ENCODE measurements at regions not wholly inside any gene's neighbourhood (a gene's known extent, or its start where the extent isn't known, plus 50 kb on each side); places are given as distances from the start of the nearest gene placed in this dataset.

DNA sequence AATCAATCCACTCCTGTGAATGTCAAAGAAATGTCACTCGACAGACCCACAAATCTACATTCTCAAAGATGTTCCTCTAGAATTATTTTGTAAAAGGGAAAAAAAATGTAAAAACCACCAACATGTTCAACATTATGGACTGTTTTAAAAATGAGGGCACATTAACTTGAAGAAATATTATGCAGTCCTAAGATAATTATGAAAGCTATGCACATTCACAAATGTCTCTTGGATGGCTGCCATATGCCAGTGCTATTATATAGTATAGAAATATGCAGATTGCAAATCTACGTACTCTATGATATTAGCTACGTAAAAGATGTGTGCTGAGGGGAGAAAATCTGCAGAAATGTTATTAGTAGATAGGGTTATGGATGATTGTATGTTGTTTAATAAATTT, 334.2 kb downstream of the BMP4 start:
- Histone ChIP-seq H3K27ac (ENCODE audit: low read depth, low read length) (no peak overlapping the region), H3K9me3 (ENCODE audit: control insufficient read depth, insufficient read depth, low read length) (no peaks in the 10 kb centered on the region), H3K4me3 (ENCODE audit: low read depth, low read length) (no peak overlapping the region), H3K27me3 (ENCODE audit: control insufficient read depth, insufficient read depth, low read length) (no peaks in the 10 kb centered on the region)
- no peak for DNase-seq (ENCODE audit: low read depth, low spot score)
- ChIA-PET CTCF (no interaction called here), POLR2A (no interaction called here)
- TF ChIP-seq, protein P1, sequence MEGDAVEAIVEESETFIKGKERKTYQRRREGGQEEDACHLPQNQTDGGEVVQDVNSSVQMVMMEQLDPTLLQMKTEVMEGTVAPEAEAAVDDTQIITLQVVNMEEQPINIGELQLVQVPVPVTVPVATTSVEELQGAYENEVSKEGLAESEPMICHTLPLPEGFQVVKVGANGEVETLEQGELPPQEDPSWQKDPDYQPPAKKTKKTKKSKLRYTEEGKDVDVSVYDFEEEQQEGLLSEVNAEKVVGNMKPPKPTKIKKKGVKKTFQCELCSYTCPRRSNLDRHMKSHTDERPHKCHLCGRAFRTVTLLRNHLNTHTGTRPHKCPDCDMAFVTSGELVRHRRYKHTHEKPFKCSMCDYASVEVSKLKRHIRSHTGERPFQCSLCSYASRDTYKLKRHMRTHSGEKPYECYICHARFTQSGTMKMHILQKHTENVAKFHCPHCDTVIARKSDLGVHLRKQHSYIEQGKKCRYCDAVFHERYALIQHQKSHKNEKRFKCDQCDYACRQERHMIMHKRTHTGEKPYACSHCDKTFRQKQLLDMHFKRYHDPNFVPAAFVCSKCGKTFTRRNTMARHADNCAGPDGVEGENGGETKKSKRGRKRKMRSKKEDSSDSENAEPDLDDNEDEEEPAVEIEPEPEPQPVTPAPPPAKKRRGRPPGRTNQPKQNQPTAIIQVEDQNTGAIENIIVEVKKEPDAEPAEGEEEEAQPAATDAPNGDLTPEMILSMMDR (IDR thresholded peaks at IDR 0.05; ENCODE audit: low read depth, low read length): no peak

DNA sequence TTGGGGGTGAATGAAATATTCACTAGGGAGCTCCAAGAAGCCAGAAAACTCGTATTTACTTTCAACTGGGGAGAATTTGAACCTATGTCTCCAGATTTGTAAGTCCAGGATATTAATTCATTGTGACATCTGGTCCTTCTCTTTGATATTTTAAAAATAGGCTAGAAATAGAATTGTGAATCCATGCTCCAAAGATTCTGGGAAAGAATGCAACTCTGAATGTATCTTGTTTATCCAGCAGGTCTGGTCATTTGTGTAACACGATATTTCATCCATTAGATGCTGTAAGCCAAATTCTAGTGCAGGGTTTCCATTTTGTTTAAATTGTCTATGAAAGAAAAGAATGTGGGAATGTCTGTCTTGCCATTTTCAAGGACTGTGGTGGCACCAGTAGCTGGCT, 334.7 kb downstream of the BMP4 start:
- TF ChIP-seq, protein P1 (IDR thresholded peaks at IDR 0.05; ENCODE audit: low read depth, low read length): no peak
- no peak for DNase-seq (ENCODE audit: low read depth, low spot score)
- ChIA-PET POLR2A (no interaction called here), CTCF (no interaction called here)
- no peak overlapping the region for H3K4me3 ChIP-seq (ENCODE audit: low read depth, low read length)
- H3K27ac ChIP-seq (ENCODE audit: low read depth, low read length): no peak overlapping the region
- no peaks in the 10 kb centered on the region for H3K27me3 ChIP-seq (ENCODE audit: control insufficient read depth, insufficient read depth, low read length)
- H3K9me3 ChIP-seq (ENCODE audit: control insufficient read depth, insufficient read depth, low read length): no peaks in the 10 kb centered on the region

DNA sequence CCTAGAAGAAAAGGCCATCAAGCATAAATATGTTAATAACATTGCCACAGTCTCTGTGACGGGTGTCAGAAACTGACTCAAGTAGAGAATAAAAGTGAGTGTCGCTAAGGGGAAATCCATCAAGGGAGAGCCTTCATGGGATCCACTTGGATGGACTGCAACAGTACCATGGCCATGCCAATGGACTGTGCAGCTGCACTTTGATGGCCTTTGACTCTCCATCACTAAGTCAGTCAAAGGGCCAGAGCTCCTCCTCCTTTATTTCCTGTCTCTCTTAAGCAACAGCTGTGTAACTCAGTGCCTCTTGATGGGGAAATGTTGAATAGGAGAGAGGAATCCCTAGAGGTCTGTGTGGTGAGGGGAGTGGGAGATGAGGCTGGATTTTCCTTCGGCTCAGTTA, 335.2 kb downstream of the BMP4 start:
- TF ChIP-seq, protein P1 (IDR thresholded peaks at IDR 0.05; ENCODE audit: low read depth, low read length): no peak
- H3K9me3 ChIP-seq (ENCODE audit: control insufficient read depth, insufficient read depth, low read length): no peaks in the 10 kb centered on the region
- CTCF ChIA-PET: interaction anchor here (1.1 kb wide), 1 partner anchor 708 kb away, joined by 3 read pairs; no protein-coding TSS in a partner anchor
- DNase-seq (ENCODE audit: low read depth, low spot score): no peak
- H3K4me3 ChIP-seq (ENCODE audit: low read depth, low read length): no peak overlapping the region
- no peak overlapping the region for H3K27ac ChIP-seq (ENCODE audit: low read depth, low read length)
- POLR2A ChIA-PET: no interaction called here
- no peaks in the 10 kb centered on the region for H3K27me3 ChIP-seq (ENCODE audit: control insufficient read depth, insufficient read depth, low read length)

- Histone ChIP-seq H3K27ac (ENCODE audit: low read depth, low read length) (no peak overlapping the region), H3K9me3 (ENCODE audit: control insufficient read depth, insufficient read depth, low read length) (no peaks in the 10 kb centered on the region), H3K27me3 (ENCODE audit: control insufficient read depth, insufficient read depth, low read length) (no peaks in the 10 kb centered on the region), H3K4me3 (ENCODE audit: low read depth, low read length) (no peak overlapping the region)
- DNase-seq (ENCODE audit: low read depth, low spot score): no peak
- TF ChIP-seq, protein P1 (IDR thresholded peaks at IDR 0.05; ENCODE audit: low read depth, low read length): no peak
- ChIA-PET POLR2A (no interaction called here), CTCF (interaction anchor here (1.1 kb wide), 1 partner anchor 708 kb away, joined by 3 read pairs; no protein-coding TSS in a partner anchor)
These were observed 335.7 kb downstream of the BMP4 start for GRCh38 chr14:53620890-53621289.

DNA sequence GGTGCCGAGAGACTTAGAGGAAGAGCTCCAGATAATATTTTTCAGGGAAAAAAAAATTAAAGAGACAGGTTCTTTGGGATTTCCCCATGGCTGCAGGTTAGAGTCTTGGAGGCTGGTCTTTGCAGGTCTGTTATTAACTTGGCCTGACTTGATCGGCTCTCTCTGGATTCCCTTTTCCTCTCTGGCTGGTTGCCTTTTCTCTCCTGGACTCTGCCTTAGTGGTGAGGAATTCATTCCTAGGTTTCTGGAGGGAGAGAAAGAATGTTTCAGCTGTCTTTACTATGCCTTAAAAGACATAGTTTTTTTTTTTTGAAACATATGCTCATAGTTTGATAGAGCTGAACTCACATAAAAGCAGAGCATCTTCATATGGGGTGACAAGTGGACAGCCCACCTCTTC, 336.3 kb downstream of the BMP4 start:
- no peak overlapping the region for H3K4me3 ChIP-seq (ENCODE audit: low read depth, low read length)
- POLR2A ChIA-PET: interaction anchor here (1.1 kb wide), 1 partner anchor 82 kb away, joined by 5 read pairs; no protein-coding TSS in a partner anchor
- DNase-seq (ENCODE audit: low read depth, low spot score): no peak
- H3K9me3 ChIP-seq (ENCODE audit: control insufficient read depth, insufficient read depth, low read length): no peaks in the 10 kb centered on the region
- TF ChIP-seq, protein P1 (IDR thresholded peaks at IDR 0.05; ENCODE audit: low read depth, low read length): no peak
- H3K27me3 ChIP-seq (ENCODE audit: control insufficient read depth, insufficient read depth, low read length): no peaks in the 10 kb centered on the region
- CTCF ChIA-PET: interaction anchor here (1.1 to 1.3 kb wide), 2 partner anchors 80 to 709 kb away, joined by 3 to 4 read pairs; no protein-coding TSS in a partner anchor
- H3K27ac ChIP-seq (ENCODE audit: low read depth, low read length): peak overlapping the region; percentile 72
